ENCODE measurements at regions not wholly inside any gene's neighbourhood (a gene's known extent, or its start where the extent isn't known, plus 50 kb on each side); places are given as distances from the start of the nearest gene placed in this dataset.

GRCh38 chr15:59801649-59802048 lies 112.5 kb upstream of the BNIP2 start:
- 55 to 88% methylated on average over 1 of the region's 1 CpG for WGBS, 2 donors

GRCh38 chr15:59798605-59798917 lies 109.4 kb upstream of the BNIP2 start:
- Histone ChIP-seq H3K4me1 (no peaks in the 10 kb centered on the region), H3K9me3 (no peaks in the 10 kb centered on the region), H3K27ac (no peak overlapping the region), H3K36me3 (no peaks in the 10 kb centered on the region), H3K27me3 (no peaks in the 10 kb centered on the region), H3K4me3 (replicated peaks in 1 of 3) (no peak overlapping the region)
- TF ChIP-seq CTCF (IDR thresholded peaks at IDR 0.05) (no peak), POLR2A (IDR thresholded peaks at IDR 0.05) (no peak)
- WGBS, 2 donors, result 54 to 56% methylated on average over 5 of the region's 5 CpGs
- no peak for DNase-seq
- intact Hi-C loops (cut with DNase I), result no loop called here

More at GRCh38 chr15:59801649-59802048, 112.5 kb upstream of the BNIP2 start:
- intact Hi-C loops (cut with DNase I), result no loop called here
- no peak for TF ChIP-seq CTCF (IDR thresholded peaks at IDR 0.05)
- TF ChIP-seq POLR2A (IDR thresholded peaks at IDR 0.05), result no peak
- Histone ChIP-seq H3K4me1 (no peaks in the 10 kb centered on the region), H3K4me3 (replicated peaks in 1 of 3) (no peak overlapping the region), H3K27ac (no peak overlapping the region), H3K36me3 (no peaks in the 10 kb centered on the region), H3K9me3 (no peaks in the 10 kb centered on the region), H3K27me3 (no peaks in the 10 kb centered on the region)
- no peak for DNase-seq

GRCh38 chr15:59797756-59798604 lies 108.9 kb upstream of the BNIP2 start:
- TF ChIP-seq POLR2A (IDR thresholded peaks at IDR 0.05), result no peak
- TF ChIP-seq CTCF (IDR thresholded peaks at IDR 0.05), result no peak
- Histone ChIP-seq H3K27me3 (no peaks in the 10 kb centered on the region), H3K4me1 (no peaks in the 10 kb centered on the region), H3K9me3 (no peaks in the 10 kb centered on the region), H3K36me3 (no peaks in the 10 kb centered on the region), H3K27ac (no peak overlapping the region), H3K4me3 (replicated peaks in 1 of 3) (no peak overlapping the region)
- DNase-seq, result no peak
- WGBS, 2 donors, result 84 to 91% methylated on average over 3 of the region's 3 CpGs
- intact Hi-C loops (cut with DNase I), result no loop called here

- no peak for DNase-seq
- no peak overlapping the region for H3K4me3 ChIP-seq (replicated peaks in 1 of 3)
- H3K27ac ChIP-seq, result no peak overlapping the region
- no peaks in the 10 kb centered on the region for H3K27me3 ChIP-seq
- H3K36me3 ChIP-seq, result no peaks in the 10 kb centered on the region
- no peaks in the 10 kb centered on the region for H3K4me1 ChIP-seq
- intact Hi-C loops (cut with DNase I), result no loop called here
- no peaks in the 10 kb centered on the region for H3K9me3 ChIP-seq
- 39 to 43% methylated on average over 7 of the region's 7 CpGs for WGBS, 2 donors
- TF ChIP-seq POLR2A (IDR thresholded peaks at IDR 0.05) (no peak), CTCF (IDR thresholded peaks at IDR 0.05) (no peak)
Observed at GRCh38 chr15:59794229-59794886, 105.2 kb upstream of the BNIP2 start.

- Histone ChIP-seq H3K27ac (no peak overlapping the region), H3K27me3 (no peaks in the 10 kb centered on the region), H3K4me1 (no peaks in the 10 kb centered on the region), H3K36me3 (no peaks in the 10 kb centered on the region), H3K9me3 (no peaks in the 10 kb centered on the region), H3K4me3 (replicated peaks in 1 of 3) (no peak overlapping the region)
- DNase-seq, result no peak
- intact Hi-C loops (cut with DNase I), result no loop called here
- WGBS, 2 donors, result 63 to 87% methylated on average over 9 to 12 of the region's 13 CpGs
- TF ChIP-seq CTCF (IDR thresholded peaks at IDR 0.05), result no peak
- TF ChIP-seq POLR2A (IDR thresholded peaks at IDR 0.05), result no peak
Observed at GRCh38 chr15:59792359-59792758, 103.2 kb upstream of the BNIP2 start.
